HG02852 (cell line): ENCODE measurements at regions not wholly inside any gene's neighbourhood (a gene's known extent, or its start where the extent isn't known, plus 50 kb on each side); places are given as distances from the start of the nearest gene placed in this dataset.

Source experiments
- ATAC-seq: cut with Tn5 transposase; IDR thresholded peaks from one replicate; pipeline ENCODE4 v1.9.1; 2021; ENCODE audit warnings: mild to moderate bottlenecking, moderate library complexity; ENCODE audit not compliant: unreplicated experiment

DNA sequence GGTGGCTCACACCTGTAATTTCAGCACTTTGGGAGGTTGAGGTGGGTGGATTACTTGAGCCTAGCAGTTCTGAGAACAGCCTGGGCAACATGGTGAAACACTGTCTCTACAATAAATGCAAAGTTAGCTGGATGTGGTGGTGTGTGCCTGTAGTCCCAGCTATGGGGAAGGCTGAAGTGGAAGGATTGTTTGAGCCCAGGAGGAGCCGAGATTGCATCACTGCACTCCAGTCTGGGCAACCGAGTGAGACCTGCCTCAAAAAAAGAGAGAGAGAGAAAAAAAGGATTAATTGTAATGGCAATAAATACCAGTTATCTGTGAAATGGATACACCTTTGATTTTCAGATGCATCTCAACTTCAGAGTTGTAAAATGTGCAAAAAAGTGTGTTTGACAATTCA lies 58.8 kb downstream of the SPRY1 start:
- ATAC-seq: no peak

DNA sequence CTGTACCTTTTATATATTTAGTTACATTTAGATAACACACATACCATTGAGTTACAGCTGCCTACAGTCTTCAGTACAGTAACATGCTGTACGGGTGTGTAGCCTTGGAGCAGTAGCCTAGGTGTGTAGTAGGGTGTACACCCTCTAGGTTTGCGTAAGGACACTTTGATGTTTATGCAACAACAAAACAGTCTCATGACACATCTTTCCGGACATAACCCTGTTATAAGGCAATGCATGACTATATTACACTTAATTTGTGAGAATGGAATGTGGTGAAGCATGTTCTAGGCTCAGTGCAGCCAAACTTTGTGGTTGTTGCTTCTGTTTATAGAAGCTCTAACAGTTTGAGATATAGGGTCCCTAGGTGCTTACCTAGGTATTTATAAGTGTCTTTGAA lies 65.4 kb downstream of the SPRY1 start:
- ATAC-seq: no peak

DNA sequence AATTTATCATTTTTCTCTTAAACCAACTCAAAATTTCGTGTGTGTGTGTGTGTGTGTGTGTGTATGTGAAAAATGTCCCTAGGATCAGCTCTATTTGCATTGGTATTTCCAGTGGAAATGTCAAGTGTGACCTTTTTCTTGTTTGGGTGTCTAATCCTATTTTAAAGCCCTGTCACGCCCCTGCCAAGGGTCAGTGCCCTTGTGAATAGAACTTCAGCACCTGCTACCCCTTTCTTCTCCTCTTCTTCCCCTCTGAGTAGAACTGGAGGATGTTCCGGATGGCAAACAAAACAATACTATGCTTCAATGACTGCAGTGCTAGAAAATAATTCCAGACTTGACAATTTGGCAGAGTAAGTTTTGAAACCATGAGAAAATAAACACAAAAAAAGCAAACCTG lies 67.3 kb downstream of the SPRY1 start:
- ATAC-seq: no peak

DNA sequence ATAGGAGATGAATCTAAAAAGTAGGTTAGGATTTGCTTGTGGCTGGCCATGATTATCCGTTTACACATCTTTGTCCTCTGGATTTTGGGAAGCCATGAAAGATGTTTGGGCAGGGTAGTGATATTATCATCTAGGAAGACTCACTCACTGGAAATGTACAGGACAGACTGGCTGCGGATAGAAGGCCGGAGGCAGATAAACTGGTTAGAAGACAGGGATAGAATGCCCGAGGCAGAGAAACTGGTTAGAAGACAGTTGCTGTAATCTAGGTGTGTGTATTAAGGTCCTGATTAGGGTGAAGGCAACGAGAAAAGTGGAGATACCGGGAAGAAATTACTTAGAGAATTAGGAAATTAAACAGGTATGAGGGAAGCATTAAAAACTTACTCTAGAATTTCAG lies 68.8 kb downstream of the SPRY1 start:
- ATAC-seq: no peak

DNA sequence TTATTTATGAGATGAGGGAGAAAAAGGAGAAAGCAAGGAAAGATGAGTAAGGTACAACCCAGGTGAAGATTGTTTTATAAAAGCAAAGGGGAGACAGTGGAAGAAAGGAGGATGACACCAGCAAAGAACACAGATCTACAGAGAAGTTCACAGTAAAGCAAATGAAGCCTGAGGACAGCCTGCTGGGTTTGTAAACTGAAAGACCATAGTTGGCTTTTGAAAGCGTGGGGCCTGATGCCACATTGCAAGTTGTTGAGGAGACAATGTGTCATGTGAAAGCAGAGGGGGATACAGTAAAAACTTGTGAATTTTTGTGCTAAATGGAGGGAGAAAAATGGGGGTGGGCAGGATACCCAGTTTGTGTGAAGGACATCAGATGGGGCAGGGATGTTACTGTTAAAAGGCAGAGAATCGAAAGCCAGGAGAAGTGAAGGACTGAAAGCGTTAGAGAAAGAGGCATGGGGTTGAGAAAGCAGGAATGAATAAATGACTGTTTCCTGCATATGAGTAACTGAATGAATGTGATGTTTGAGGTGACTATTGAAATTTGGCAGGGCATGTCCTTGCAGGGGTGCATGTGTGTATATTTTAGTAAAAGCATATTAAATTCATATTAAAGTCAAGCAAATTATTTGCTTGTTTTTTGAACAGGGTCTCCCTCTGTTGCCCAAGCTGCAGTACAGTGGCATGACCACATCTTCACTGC lies 69.6 kb downstream of the SPRY1 start:
- no peak for ATAC-seq

DNA sequence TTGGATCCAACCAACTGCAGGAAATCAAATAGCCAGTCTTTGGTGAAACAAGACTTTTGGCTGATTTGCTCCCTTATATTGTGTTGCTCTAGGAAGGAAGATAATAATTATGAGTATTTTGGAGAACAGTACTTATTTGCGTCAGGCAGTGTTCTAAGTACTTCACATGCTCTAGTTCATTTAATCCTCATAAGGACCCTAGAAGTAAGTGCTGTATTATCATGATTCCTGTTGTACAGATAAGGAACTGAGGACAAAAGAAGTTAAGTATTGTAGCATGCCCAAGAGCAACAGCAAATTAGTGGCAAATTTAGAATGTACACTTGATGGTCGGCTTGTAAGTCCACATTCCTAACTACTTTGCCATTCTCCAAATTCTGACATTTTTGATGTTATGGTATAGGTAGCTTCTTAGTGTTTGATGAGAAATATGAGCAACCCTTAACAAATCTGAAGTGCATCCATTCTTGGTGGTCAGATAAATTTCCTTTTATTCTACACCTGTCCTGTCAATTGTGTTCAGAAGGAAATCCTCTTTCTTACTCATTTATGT lies 72.0 kb downstream of the SPRY1 start:
- no peak for ATAC-seq

DNA sequence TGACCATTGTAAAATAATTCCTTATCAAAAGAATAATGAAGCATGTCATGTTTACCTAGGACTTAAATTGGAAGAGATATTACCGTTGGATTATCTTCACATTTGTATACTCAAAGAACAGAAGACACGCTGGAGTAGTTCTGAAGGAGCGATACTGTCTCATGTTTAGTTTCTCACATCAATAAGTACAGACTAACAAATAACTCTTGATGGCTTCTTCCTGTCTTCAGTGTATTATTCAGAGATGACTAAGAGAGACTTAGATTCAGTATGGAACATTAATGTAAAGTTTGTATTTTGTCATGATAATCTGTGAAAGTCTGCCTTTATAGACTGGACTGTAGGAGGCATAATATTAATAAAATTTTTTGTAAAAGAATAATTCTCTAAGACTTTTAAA lies 72.7 kb downstream of the SPRY1 start:
- ATAC-seq: no peak

DNA sequence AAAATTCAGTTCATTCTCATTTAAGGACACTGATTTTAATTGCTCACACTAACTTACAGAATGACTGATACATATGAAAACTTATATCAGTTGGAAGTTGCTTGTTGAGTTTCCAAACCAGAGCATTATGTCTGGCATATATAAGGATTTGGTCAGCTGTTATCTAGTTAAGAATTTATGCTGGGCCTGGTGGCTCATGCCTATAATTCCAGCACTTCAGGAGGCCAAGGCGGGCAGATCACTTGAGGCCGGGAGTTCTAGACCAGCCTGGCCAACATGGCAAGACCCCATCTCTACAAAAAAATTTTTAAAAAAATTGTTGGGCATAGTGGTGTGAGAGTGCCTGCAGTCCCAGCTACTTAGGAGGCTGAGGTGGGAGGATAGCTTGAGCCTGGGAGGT lies 73.1 kb downstream of the SPRY1 start:
- ATAC-seq: no peak

DNA sequence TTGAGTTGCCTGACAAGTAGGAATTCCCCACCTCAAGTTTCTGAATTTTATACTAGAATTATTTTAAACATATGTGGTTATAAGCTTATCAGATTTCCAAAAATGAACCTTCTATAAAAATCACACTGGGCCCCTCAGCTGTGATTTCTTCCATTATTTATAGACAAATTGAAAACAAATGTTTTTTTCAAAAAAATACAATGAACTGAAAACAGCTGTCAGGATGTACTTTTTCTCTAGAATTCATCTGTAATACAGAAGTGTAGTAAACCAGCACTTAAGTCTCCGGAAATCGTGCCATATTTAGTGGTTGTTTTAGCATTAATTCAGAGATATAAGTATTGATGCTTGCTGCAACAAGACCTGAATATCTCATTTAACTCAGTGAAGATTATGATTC lies 74.0 kb downstream of the SPRY1 start:
- ATAC-seq: no peak

DNA sequence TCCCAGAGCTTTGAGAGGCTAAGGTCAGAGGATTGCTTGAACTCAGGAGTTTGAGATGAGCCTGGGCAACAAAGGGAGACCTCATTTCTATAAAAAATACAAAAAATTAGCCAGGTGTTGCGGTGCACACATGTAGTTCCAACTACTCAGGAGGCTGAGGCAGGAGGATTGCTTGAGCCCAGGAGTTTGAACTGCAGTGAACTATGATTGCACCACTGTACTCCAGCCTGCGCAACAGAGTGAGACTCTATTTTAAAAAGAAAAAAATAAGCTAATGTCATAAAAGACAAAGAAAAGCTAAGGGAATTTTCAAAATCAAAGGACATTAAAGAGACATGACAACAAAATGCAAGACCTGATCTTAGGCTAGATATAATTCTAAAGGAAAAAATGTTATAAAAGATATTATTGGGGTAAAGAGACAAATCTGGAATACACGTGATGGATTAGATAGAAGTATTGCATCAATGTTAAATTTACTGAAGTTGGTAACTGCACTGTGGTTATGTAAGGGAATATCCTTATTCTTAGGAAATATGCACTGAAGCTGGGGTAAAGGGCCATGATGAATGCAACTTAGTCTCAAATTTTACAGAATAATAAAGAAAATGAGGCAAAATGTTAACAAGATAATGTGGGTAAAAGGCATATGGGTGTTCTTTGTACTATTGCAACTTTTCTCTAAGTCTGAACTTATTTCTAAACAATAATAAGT lies 75.2 kb downstream of the SPRY1 start:
- no peak for ATAC-seq

DNA sequence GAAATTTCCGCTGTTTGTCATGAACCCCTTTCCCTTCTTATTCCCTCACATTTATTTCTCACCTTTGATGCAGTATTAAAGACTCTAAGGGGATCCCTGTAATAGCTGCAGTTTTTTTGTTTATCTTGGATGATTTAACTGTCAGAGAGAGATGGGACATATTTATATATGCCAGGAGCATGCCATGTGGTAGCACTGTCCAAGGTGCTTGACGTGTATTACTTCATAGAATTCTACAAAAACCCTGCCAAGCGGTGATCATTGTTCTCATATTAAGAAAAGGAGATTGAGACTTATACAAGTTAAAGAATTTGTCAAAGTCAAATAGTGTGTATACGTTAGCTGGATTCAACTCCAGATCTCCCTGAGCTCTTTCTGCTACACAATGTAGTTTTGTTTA lies 78.2 kb downstream of the SPRY1 start:
- no peak for ATAC-seq

DNA sequence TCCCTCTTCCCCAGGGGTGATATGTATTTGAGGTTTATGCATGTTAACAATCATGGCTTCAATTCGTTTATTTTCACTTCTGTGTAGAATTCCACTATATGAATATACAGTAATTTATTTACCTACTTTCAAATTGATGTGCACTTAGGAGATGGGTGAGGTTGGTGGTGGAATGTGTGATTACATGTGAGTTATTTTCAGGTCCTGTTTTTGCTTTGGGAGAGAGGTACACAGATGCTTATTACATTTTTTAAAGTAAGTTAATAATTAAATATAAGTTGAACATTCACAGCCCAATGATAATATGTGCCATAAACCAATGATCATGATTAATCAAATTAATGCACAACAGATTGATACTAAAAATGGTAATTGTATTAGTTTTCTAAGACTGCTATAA lies 79.5 kb downstream of the SPRY1 start:
- no peak for ATAC-seq

DNA sequence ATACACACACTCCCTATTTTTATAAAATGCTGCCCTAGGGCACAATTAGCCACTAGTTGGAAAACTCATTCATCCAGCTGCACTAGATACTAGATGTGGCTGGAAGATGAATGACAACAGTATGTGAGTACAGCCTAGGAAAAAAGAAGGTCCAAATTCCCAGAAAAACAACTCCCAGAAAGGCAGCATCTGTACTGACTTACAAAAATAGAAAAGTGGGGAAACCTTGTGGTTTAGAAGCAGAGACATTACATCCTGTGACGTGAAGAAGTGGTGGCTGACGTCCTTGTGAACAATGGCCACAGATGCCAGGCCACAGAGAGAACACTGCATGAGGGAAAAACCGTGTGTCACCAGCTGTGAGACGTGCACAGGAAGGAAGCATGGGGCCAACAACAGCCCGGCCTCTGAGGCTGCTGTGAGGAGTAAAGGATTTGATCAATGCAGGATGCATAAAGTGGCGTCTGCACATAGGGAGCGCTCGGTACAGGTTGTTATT lies 81.2 kb downstream of the SPRY1 start:
- no peak for ATAC-seq

DNA sequence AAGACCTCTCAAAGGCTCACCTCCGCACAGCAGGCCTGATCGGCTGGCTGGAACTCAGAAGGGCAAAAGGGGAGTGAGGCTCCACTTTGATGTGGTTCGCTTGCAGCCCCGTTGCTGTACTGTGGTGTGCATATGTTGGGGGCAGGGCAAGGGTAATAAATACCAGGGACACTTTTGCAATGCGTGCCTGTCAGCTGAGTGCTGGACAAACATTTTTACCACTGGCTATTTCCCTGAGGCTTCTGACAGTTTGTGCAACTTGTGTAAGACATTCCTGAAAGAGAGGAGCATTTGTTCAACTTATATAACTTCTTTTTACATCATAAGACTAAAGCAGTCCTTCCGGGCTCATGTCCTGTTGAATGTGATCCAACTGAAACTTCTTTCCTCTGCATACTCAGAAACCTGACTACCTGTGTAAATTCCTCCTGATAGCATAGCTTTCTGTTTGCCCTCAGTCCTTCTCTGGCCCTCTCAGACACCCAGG lies 82.3 kb downstream of the SPRY1 start:
- no peak for ATAC-seq

DNA sequence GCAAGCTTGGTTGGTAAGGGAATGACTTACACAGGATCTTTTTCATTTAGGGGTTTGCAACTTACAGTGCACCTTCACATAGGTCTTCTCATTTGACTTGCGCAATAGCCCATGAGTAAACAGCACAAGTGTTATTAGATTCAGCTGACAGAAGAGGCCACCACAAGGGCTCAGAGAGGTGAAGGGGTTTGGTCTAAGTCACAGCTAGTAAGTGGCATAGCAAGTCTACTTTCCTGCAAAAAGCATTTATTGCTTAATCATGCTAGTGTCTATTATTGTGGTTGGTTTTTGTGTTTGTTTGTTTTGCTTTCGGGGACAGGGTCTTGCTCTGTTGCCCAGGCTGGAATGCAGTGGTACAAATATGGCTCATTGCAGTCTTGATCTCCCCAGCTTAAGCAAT lies 83.3 kb downstream of the SPRY1 start:
- no peak for ATAC-seq

DNA sequence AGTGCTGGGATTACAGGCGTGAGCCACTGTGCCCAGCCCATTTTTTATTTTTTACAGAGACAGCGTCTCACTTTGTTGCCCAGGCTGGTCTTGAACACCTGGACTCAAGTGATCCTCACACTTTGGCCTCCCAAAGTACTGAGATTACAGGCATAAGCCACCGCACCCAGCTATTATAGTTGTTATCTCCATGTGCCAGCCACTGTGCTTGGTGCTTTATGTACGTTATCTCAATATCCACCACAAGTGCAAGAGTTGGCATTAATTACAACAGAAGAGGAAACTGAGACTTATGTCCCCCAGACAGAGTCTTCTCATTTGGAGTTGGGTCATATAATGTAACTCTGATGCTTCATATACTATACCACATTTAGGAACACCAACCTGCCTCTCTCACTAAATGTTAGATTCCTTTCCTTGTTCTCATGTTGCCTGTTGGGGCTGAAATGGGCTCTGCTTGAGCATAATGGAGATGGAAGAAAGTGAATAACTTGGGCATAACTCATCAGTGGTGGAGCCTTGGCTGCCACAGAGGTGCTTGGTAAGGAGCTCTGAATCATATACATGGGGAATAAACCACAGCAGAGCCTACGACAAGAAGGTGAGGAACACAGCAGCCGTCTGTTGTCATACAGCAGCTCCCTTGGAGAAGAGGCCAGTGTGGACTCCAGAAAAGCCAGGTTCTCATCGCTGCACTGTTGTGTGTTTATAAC lies 84.3 kb downstream of the SPRY1 start:
- no peak for ATAC-seq

DNA sequence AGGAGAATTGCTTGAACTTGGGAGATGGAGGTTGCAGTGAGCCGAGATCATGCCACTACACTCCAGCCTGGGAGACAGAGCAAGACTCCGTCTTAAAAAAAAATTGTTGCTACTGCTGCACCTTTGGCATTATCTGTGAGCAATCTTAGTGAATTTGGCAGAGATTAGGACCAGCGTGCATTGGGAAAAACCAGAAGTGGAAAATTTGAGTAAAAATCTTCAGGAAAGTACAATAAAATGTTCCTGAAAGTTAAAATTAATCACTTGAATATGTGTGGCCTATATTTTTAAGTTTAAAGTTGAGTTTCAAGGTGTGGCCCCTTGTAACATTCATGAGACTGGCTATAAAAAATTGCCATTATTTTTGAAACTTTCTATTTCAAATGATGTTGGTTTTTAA lies 85.1 kb downstream of the SPRY1 start:
- ATAC-seq: no peak

DNA sequence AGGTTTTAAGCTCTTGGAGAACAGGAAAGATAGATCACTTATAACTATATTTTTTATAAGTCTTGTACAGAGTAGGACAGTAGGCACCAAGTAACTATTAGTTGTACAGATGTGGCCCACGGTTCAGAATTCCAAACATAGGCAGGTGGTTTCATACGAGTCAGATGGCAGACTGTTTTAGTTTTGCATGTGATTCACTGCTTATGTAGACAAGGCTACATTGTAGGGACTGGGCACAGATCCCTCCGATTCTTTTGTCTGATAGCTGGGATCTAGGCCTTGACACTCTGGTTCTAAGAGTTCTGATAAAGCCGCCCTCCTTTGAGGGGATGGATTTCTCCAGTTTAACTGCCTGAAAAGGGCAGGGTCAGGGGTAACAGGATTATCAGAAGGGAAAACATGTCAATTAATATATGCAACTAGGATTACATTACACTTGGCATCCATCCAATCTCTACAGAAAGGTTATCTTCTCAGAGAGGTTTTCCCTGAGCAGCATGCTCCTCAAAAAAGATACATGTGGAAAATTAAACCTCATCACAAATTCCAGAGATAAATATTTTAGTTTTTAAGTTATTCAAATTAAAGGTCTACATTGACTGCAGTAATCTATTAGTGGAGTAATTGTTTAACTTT lies 87.8 kb downstream of the SPRY1 start:
- ATAC-seq: no peak

DNA sequence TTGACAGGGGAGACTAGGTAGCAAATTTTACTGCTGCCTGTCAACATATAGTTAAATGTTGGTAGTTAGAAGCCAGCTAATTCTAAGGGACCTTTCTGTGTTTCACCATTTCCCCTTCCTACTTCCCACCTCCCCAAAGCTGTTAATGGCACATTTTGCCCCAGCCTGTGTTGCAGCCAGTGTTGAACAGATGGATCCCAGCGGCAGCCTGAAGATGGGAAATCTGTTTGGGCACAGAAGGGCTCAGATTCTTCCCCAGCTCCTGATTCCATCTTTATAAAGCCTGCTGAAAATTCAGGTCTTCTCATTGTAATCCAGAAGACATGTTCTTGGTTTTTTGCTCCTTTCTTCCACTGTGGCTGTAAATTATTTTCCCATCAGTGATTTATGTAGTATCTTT lies 89.0 kb downstream of the SPRY1 start:
- ATAC-seq: no peak

DNA sequence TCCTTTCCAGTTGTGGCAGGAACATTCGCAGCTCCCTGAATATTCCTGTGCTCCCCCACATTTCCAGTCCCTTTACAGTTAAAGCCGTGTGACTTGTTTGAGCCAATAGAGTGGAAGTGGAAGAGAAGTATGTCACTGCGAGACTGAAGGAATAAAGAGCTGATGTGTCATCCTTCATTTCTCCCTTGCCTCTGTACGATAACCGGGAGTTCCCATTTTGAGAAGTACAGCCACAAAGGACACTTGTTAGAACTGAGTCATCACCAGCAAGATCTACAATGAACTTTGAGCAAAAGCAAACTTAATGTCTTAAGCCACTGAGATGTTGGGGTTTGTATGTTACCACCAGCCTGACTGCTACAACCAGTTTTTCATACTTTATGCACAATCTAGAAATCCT lies 92.3 kb downstream of the SPRY1 start:
- peak; percentile 94 for ATAC-seq

DNA sequence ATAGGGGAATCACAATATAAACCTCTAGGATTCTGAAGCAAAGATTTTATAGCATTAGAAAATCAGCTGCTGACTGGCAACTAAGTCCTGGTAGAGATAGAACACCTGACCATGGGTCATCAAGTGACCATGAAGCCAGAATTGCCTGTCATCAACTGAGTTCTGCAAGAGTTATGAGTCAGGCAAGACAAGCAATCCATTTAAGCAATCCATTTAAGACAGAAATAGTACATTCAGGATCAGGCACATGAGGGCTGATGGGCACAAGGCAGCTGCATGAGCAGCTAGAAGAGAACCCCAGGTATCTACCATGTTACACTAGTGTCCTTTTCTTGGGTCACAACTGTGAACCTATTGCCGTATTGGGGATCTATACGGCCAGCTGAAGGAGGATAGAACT lies 98.9 kb downstream of the SPRY1 start:
- no peak for ATAC-seq
